C4-2B (cell line): ENCODE measurements at regions not wholly inside any gene's neighbourhood (a gene's known extent, or its start where the extent isn't known, plus 50 kb on each side); places are given as distances from the start of the nearest gene placed in this dataset.

ENCODE experiments used
- H3K27ac ChIP-seq: fragments of 450-650 bp; 2 replicates; pipeline ENCODE4 v1.5.1; 2017
- ZFX ChIP-seq: fragments of 450-650 bp; IDR thresholded peaks from 2 replicates; pipeline ENCODE4 v1.6.1; 2017
- TF ChIP-seq, protein P1 (sequence below): fragments of 450-650 bp; conservative IDR thresholded peaks from 2 replicates; pipeline ENCODE4 v1.5.1; 2017; ENCODE audit warnings: mild to moderate bottlenecking

DNA sequence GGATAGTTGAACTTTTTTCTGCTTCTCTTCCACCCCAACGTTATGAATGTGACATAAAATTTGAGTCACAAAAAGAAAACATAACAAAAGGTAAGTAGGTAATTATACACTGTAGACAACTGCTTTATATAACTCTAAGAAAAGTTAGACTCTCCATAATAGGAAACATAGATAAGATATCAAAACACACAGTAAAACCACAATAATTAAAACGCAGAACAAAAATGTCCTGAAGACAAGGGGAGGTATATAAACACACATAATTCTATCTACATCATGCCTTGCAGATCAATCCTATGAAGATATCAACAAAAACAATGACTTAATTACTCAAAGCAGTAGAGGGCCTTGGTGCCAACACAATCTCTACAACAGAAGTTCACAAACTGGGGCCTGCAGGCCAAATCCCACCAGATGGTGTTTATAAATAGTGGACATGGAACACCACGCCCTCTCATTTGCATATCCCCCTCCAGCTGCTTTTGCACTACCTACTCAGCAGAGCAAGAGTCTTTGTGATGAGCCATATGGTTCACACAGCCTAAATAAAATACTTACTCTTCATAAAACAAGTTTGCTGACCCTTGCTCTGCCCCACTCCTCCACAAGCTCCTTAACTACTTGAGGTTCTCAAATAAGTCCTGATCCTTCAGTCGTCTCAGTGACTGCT, 254.7 kb downstream of the KLF12 start:
- TF ChIP-seq, protein P1, sequence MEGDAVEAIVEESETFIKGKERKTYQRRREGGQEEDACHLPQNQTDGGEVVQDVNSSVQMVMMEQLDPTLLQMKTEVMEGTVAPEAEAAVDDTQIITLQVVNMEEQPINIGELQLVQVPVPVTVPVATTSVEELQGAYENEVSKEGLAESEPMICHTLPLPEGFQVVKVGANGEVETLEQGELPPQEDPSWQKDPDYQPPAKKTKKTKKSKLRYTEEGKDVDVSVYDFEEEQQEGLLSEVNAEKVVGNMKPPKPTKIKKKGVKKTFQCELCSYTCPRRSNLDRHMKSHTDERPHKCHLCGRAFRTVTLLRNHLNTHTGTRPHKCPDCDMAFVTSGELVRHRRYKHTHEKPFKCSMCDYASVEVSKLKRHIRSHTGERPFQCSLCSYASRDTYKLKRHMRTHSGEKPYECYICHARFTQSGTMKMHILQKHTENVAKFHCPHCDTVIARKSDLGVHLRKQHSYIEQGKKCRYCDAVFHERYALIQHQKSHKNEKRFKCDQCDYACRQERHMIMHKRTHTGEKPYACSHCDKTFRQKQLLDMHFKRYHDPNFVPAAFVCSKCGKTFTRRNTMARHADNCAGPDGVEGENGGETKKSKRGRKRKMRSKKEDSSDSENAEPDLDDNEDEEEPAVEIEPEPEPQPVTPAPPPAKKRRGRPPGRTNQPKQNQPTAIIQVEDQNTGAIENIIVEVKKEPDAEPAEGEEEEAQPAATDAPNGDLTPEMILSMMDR = no peak
- TF ChIP-seq ZFX = no peak
- H3K27ac ChIP-seq = no peak overlapping the region

DNA sequence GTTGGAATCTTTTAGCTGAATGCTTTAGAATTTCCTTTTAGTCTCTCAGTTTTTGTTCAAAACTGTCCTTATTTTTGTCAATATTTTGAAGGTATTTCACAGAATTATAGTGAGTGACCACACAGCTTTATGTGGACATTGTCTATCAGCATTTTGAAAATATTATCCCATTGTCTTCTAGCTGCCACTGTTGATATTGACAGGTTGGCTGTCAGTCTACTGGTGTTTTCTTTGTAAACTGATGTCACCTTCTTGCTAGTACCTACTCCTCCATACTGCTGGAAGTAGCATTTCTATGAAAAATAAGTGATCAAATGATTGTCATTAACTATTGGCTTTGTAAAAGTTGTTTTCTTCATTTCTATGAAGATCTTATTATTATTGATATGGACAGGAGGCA, 256.8 kb downstream of the KLF12 start:
- TF ChIP-seq, protein P1 = no peak
- TF ChIP-seq ZFX = no peak
- H3K27ac ChIP-seq = no peak overlapping the region

DNA sequence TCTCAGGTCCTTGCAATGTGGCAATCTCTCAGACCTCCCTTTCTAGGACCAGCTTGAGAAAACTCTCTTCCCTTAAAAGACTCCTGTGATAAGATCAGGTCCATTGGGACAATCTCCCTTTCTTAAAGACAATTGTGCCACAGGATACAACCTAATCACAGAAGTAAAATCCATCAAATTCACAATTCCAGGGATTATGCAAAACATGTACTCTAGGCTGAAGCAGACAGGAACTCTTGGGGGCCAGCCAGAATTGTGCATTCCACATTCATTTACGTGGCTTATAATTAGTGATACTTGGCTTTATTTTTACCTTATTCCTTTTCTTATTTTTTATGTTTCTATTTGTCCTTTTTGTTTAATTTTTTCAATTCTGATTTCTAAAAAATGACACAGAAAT, 257.9 kb downstream of the KLF12 start:
- H3K27ac ChIP-seq = no peak overlapping the region
- no peak for TF ChIP-seq ZFX
- TF ChIP-seq, protein P1 = no peak

DNA sequence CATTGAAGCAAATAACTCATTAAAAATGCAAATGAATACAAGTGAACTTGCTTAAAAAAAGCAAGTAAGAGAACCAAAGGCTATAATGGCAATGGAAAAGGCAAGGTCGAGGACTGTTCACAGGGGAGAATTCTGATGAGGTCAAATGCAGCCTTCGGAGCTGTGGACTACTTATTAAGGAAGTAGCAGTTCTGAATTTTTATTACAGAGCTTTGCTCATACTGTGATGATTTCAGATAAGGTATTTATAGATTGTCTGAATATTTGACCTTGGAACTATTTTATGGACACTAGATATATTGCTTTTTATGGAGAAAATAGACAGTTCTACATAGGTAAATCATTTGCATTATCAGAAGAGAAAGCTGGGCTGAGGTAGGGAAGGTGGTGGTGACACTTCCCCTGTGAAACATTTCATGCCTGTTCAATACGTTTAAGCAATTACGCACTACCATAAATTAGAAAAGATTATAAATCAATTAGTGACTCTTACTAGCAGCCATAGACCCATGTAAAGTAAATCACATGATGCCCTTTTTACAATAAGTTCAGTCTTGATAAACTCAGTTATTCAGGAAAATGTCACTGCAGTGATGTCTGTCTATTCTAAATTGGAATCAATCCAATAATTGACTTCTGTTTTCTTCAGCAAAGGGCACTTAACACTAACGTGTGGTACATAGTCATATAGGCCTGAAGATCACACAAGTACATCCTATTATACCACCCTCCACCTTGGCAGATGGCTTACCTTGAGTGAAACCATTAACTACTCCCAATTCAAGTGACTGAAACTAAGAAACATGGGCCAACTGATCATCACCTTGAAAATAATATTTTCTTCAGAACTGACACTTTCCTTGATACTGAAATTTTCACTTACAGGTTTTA, 260.0 kb downstream of the KLF12 start:
- TF ChIP-seq, protein P1 = no peak
- no peak for TF ChIP-seq ZFX
- no peak overlapping the region for H3K27ac ChIP-seq

DNA sequence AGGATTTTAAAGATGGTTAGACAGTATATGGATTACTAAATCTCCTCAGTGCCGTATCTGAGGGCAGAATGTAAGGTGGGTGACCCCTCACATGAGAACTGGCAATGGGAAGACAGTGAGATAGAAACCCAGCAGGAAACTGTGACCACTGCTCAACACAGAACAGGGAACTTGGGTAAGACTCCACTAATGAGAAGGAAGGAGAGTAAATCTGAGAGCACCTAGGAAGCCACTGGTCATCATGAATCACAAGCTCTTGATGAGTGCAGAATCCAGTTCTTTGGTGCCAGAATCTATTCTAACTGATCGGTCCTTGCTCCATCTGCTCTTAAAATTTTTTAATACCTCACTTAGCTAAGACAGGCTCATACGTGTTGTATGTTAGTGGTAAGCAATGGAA, 261.8 kb downstream of the KLF12 start:
- H3K27ac ChIP-seq = no peak overlapping the region
- TF ChIP-seq, protein P1 = no peak
- TF ChIP-seq ZFX = no peak

DNA sequence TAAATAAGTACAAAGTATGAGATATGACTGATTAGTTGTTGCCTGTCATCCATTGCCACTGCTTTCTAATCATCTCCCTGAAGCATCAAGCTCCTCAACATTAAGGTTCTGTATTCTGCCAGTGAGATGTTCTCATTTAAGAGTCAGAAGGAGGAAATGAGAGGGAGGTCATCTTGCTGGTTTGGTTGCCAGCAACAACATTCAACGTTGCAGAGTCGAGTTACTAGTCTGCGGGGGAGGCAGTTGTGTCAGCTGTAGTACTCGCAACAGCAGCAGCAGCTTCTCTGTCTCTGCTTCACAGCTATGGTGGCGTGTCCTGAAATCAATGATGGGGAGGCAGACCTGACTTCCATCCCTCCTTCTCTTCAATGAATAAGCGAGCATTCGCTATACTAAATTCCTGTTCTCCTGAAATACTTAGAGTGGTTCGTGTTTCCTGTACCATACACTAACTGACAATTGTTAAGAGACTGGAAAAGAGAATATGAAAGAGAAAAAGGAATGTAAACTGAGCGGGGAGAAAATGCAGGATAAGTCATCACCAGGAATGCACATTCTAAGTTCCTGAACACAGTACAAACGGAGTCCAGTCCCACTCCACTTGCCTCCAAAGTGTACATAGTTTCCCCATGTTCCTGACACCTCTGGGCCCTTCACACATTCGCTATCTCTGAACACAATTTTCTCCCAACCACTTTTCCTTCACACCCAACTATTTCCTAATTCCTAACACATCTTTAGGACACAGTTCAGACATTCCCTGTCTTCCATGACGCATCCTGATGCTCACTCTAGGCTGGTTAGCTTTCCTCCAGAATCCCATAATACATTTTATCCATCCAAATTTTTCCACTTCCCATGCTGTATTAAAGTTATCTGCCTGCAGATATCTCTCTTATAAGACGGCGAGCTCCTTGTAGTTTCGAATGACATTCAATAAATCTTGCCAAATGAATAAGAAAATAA, 263.0 kb downstream of the KLF12 start:
- TF ChIP-seq, protein P1 = no peak
- TF ChIP-seq ZFX = no peak
- no peak overlapping the region for H3K27ac ChIP-seq
